ENCODE measurements at regions not wholly inside any gene's neighbourhood (a gene's known extent, or its start where the extent isn't known, plus 50 kb on each side); places are given as distances from the start of the nearest gene placed in this dataset.

- Histone ChIP-seq H2AFZ (ENCODE audit: control insufficient read depth, low read length) (no peak overlapping the region), H3K27ac (ENCODE audit: control insufficient read depth, insufficient read depth, low read length) (no peak overlapping the region), H3K4me3 (ENCODE audit: control insufficient read depth in 2 of 3, extremely low read depth in 1 of 3, insufficient read depth in 2 of 3, low read depth in 1 of 3, low read length in 3 of 3) (no peak overlapping the region), H3K4me1 (ENCODE audit: control insufficient read depth, extremely low read depth, insufficient read depth, low read length) (no peaks in the 10 kb centered on the region), H3K9ac (ENCODE audit: control insufficient read depth, extremely low read depth, insufficient read depth, low read length) (no peak overlapping the region), H3K4me2 (ENCODE audit: control insufficient read depth, extremely low read depth, insufficient read depth, low read depth, low read length) (no peak overlapping the region), H3K36me3 (ENCODE audit: control insufficient read depth in 2 of 2, extremely low read depth in 1 of 2, insufficient read depth in 2 of 2, low read length in 2 of 2) (no peaks in the 10 kb centered on the region), H3K79me2 (ENCODE audit: control insufficient read depth, insufficient read depth, low read length) (no peaks in the 10 kb centered on the region), H3K9me1 (ENCODE audit: control insufficient read depth, extremely low read depth, insufficient read depth, low read length) (no peaks in the 10 kb centered on the region), H3K27me3 (ENCODE audit: control insufficient read depth, extremely low read depth, insufficient read depth, low read length) (no peaks in the 10 kb centered on the region), H3K9me3 (ENCODE audit: control insufficient read depth, low read depth, low read length) (no peaks in the 10 kb centered on the region), H4K20me1 (ENCODE audit: control insufficient read depth, extremely low read depth, insufficient read depth, low read length) (no peaks in the 10 kb centered on the region)
- DNase-seq (ENCODE audit: low read depth, low spot score) (no peak), FAIRE-seq (no peak)
- no peak for TF ChIP-seq EZH2 (IDR thresholded peaks at IDR 0.05; ENCODE audit: low read length)
- no peak for TF ChIP-seq CTCF (optimal IDR thresholded peaks at IDR 0.05 in 1 of 3, IDR thresholded peaks at IDR 0.05 in 1 of 3, conservative IDR thresholded peaks at IDR 0.05 in 1 of 3; ENCODE audit: extremely low read depth in 1 of 3, insufficient read depth in 2 of 3, low read length in 3 of 3)
- dilution Hi-C loops (cut with MboI; ENCODE audit: extremely low pct_ligation_motif_present, low sequenced_read_pairs), result no loop called here
Observed at GRCh38 chr1:213899413-213899812, 88.4 kb upstream of the PROX1 start.

- DNase-seq (ENCODE audit: low read depth, low spot score), result no peak
- no peak overlapping the region for H3K9ac ChIP-seq (ENCODE audit: control insufficient read depth, extremely low read depth, insufficient read depth, low read length)
- dilution Hi-C loops (cut with MboI; ENCODE audit: extremely low pct_ligation_motif_present, low sequenced_read_pairs), result no loop called here
- no peak overlapping the region for H3K4me3 ChIP-seq (ENCODE audit: control insufficient read depth in 2 of 3, extremely low read depth in 1 of 3, insufficient read depth in 2 of 3, low read depth in 1 of 3, low read length in 3 of 3)
- H3K9me1 ChIP-seq (ENCODE audit: control insufficient read depth, extremely low read depth, insufficient read depth, low read length), result no peaks in the 10 kb centered on the region
- no peaks in the 10 kb centered on the region for H3K36me3 ChIP-seq (ENCODE audit: control insufficient read depth in 2 of 2, extremely low read depth in 1 of 2, insufficient read depth in 2 of 2, low read length in 2 of 2)
- TF ChIP-seq CTCF (optimal IDR thresholded peaks at IDR 0.05 in 1 of 3, IDR thresholded peaks at IDR 0.05 in 1 of 3, conservative IDR thresholded peaks at IDR 0.05 in 1 of 3; ENCODE audit: extremely low read depth in 1 of 3, insufficient read depth in 2 of 3, low read length in 3 of 3), result no peak
- TF ChIP-seq EZH2 (IDR thresholded peaks at IDR 0.05; ENCODE audit: low read length), result no peak
- no peak overlapping the region for H3K4me2 ChIP-seq (ENCODE audit: control insufficient read depth, extremely low read depth, insufficient read depth, low read depth, low read length)
- FAIRE-seq, result no peak
- no peak overlapping the region for H2AFZ ChIP-seq (ENCODE audit: control insufficient read depth, low read length)
- H3K4me1 ChIP-seq (ENCODE audit: control insufficient read depth, extremely low read depth, insufficient read depth, low read length), result no peaks in the 10 kb centered on the region
- H3K27ac ChIP-seq (ENCODE audit: control insufficient read depth, insufficient read depth, low read length), result no peak overlapping the region
- H3K27me3 ChIP-seq (ENCODE audit: control insufficient read depth, extremely low read depth, insufficient read depth, low read length), result no peaks in the 10 kb centered on the region
- H4K20me1 ChIP-seq (ENCODE audit: control insufficient read depth, extremely low read depth, insufficient read depth, low read length), result no peaks in the 10 kb centered on the region
- H3K79me2 ChIP-seq (ENCODE audit: control insufficient read depth, insufficient read depth, low read length), result no peaks in the 10 kb centered on the region
- no peaks in the 10 kb centered on the region for H3K9me3 ChIP-seq (ENCODE audit: control insufficient read depth, low read depth, low read length)
Observed at GRCh38 chr1:213905344-213905743, 82.4 kb upstream of the PROX1 start.
